HG03520 (cell line): ENCODE measurements at regions not wholly inside any gene's neighbourhood (a gene's known extent, or its start where the extent isn't known, plus 50 kb on each side); places are given as distances from the start of the nearest gene placed in this dataset.

Experiments
- ATAC-seq: cut with Tn5 transposase; IDR thresholded peaks from one replicate; pipeline ENCODE4 v1.9.1; 2021; ENCODE audit warnings: mild to moderate bottlenecking, moderate library complexity; ENCODE audit not compliant: unreplicated experiment

GRCh38 chr13:47831265-47831664 lies 169.8 kb downstream of the SUCLA2 start:
- ATAC-seq = no peak

- ATAC-seq = no peak
Measured at GRCh38 chr13:47829690-47830089, 171.4 kb downstream of the SUCLA2 start.

GRCh38 chr13:47826471-47826870 lies 174.6 kb downstream of the SUCLA2 start:
- no peak for ATAC-seq

- no peak for ATAC-seq
Measured at GRCh38 chr13:47822036-47822435, 179.0 kb downstream of the SUCLA2 start.

- ATAC-seq = no peak
Measured at GRCh38 chr13:47816831-47817230, 184.2 kb downstream of the SUCLA2 start.

- ATAC-seq = no peak
Measured at GRCh38 chr13:47813718-47814117, 187.4 kb downstream of the SUCLA2 start.

- no peak for ATAC-seq
Measured at GRCh38 chr13:47809411-47809810, 191.7 kb downstream of the SUCLA2 start.

- no peak for ATAC-seq
Measured at GRCh38 chr13:47803131-47803530, 197.9 kb downstream of the SUCLA2 start.

GRCh38 chr13:47801555-47801954 lies 199.5 kb downstream of the SUCLA2 start:
- no peak for ATAC-seq

- no peak for ATAC-seq
Measured at GRCh38 chr13:47800593-47800992, 200.5 kb downstream of the SUCLA2 start.

- ATAC-seq = no peak
Measured at GRCh38 chr13:47798906-47799305, 202.2 kb downstream of the SUCLA2 start.

GRCh38 chr13:47798194-47798593 lies 202.9 kb downstream of the SUCLA2 start:
- no peak for ATAC-seq

GRCh38 chr13:47796816-47797215 lies 204.3 kb downstream of the SUCLA2 start:
- ATAC-seq = no peak

- ATAC-seq = no peak
Measured at GRCh38 chr13:47794963-47795362, 206.1 kb downstream of the SUCLA2 start.

GRCh38 chr13:47790755-47791154 lies 210.3 kb downstream of the SUCLA2 start:
- ATAC-seq = no peak

- no peak for ATAC-seq
Measured at GRCh38 chr13:47788844-47789243, 212.2 kb downstream of the SUCLA2 start.

- ATAC-seq = no peak
Measured at GRCh38 chr13:47774671-47774994, 226.4 kb downstream of the SUCLA2 start.

GRCh38 chr13:47764817-47765216 lies 236.3 kb downstream of the SUCLA2 start:
- no peak for ATAC-seq

- no peak for ATAC-seq
Measured at GRCh38 chr13:47757466-47758080, 243.5 kb downstream of the SUCLA2 start.

- ATAC-seq = no peak
Measured at GRCh38 chr13:47747901-47748300, 253.2 kb downstream of the SUCLA2 start.

GRCh38 chr13:47726394-47726793 lies 274.7 kb downstream of the SUCLA2 start:
- ATAC-seq = peak; percentile 41

- no peak for ATAC-seq
Measured at GRCh38 chr13:47723898-47724297, 277.2 kb downstream of the SUCLA2 start.

- no peak for ATAC-seq
Measured at GRCh38 chr13:47719164-47719563, 281.9 kb downstream of the SUCLA2 start.
